ENCODE measurements at regions not wholly inside any gene's neighbourhood (a gene's known extent, or its start where the extent isn't known, plus 50 kb on each side); places are given as distances from the start of the nearest gene placed in this dataset.
A peak's percentile ranks its signal among the peaks of the same experiment; 100 is the strongest.

GRCh38 chr6:165986914-165987482, 180.7 kb downstream of the TBXT start (continued):
- TF ChIP-seq, protein P1, sequence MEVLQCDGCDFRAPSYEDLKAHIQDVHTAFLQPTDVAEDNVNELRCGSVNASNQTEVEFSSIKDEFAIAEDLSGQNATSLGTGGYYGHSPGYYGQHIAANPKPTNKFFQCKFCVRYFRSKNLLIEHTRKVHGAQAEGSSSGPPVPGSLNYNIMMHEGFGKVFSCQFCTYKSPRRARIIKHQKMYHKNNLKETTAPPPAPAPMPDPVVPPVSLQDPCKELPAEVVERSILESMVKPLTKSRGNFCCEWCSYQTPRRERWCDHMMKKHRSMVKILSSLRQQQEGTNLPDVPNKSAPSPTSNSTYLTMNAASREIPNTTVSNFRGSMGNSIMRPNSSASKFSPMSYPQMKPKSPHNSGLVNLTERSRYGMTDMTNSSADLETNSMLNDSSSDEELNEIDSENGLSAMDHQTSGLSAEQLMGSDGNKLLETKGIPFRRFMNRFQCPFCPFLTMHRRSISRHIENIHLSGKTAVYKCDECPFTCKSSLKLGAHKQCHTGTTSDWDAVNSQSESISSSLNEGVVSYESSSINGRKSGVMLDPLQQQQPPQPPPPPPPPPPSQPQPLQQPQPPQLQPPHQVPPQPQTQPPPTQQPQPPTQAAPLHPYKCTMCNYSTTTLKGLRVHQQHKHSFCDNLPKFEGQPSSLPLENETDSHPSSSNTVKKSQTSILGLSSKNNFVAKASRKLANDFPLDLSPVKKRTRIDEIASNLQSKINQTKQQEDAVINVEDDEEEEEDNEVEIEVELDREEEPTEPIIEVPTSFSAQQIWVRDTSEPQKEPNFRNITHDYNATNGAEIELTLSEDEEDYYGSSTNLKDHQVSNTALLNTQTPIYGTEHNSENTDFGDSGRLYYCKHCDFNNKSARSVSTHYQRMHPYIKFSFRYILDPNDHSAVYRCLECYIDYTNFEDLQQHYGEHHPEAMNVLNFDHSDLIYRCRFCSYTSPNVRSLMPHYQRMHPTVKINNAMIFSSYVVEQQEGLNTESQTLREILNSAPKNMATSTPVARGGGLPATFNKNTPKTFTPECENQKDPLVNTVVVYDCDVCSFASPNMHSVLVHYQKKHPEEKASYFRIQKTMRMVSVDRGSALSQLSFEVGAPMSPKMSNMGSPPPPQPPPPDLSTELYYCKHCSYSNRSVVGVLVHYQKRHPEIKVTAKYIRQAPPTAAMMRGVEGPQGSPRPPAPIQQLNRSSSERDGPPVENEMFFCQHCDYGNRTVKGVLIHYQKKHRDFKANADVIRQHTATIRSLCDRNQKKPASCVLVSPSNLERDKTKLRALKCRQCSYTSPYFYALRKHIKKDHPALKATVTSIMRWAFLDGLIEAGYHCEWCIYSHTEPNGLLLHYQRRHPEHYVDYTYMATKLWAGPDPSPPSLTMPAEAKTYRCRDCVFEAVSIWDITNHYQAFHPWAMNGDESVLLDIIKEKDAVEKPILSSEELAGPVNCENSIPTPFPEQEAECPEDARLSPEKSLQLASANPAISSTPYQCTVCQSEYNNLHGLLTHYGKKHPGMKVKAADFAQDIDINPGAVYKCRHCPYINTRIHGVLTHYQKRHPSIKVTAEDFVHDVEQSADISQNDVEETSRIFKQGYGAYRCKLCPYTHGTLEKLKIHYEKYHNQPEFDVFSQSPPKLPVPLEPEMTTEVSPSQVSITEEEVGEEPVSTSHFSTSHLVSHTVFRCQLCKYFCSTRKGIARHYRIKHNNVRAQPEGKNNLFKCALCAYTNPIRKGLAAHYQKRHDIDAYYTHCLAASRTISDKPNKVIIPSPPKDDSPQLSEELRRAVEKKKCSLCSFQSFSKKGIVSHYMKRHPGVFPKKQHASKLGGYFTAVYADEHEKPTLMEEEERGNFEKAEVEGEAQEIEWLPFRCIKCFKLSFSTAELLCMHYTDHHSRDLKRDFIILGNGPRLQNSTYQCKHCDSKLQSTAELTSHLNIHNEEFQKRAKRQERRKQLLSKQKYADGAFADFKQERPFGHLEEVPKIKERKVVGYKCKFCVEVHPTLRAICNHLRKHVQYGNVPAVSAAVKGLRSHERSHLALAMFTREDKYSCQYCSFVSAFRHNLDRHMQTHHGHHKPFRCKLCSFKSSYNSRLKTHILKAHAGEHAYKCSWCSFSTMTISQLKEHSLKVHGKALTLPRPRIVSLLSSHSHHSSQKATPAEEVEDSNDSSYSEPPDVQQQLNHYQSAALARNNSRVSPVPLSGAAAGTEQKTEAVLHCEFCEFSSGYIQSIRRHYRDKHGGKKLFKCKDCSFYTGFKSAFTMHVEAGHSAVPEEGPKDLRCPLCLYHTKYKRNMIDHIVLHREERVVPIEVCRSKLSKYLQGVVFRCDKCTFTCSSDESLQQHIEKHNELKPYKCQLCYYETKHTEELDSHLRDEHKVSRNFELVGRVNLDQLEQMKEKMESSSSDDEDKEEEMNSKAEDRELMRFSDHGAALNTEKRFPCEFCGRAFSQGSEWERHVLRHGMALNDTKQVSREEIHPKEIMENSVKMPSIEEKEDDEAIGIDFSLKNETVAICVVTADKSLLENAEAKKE (CRISPR knock-in tag; IDR thresholded peaks at IDR 0.05): no peak
- no peak for TF ChIP-seq ZNF114 (CRISPR knock-in tag; IDR thresholded peaks at IDR 0.05)
- TF ChIP-seq JUNB (IDR thresholded peaks at IDR 0.05; ENCODE audit: unreplicated experiment): no peak
- no peak for TF ChIP-seq POLR2AphosphoS5 (IDR thresholded peaks at IDR 0.05; ENCODE audit: low read depth)
- no peak for TF ChIP-seq ZNF331 (CRISPR knock-in tag; IDR thresholded peaks at IDR 0.05; ENCODE audit: low read depth)

- TF ChIP-seq ZNF331 (CRISPR knock-in tag; IDR thresholded peaks at IDR 0.05; ENCODE audit: low read depth) (no peak), STAT1 (IDR thresholded peaks at IDR 0.05; ENCODE audit: unreplicated experiment) (no peak), EZH2 (IDR thresholded peaks at IDR 0.05; ENCODE audit: low read depth, unreplicated experiment) (peak; percentile 28), CREB1 (CRISPR knock-in tag; IDR thresholded peaks at IDR 0.05; ENCODE audit: low read depth) (no peak), POLR2AphosphoS5 (IDR thresholded peaks at IDR 0.05; ENCODE audit: low read depth) (no peak)
- Mint-ChIP-seq H3K27me3 (ENCODE audit: insufficient read depth, low read depth, poor library complexity) (peaks cover 78% of the 10 kb centered on the region), H3K9me3 (no peaks in the 10 kb centered on the region), H3K4me1 (peaks cover 27% of the 10 kb centered on the region), H3K36me3 (ENCODE audit: low read depth) (no peaks in the 10 kb centered on the region; the same call in 2 of the 3 replicates), H3K27ac (no peak overlapping the region), H3K4me3 (peak overlapping the region; percentile 81)
- no peak overlapping the region for H3K27ac ChIP-seq (ENCODE audit: low read depth)
- peaks cover 25% of the 10 kb centered on the region for H3K4me1 ChIP-seq (ENCODE audit: insufficient read depth)
- no peaks in the 10 kb centered on the region for H3K9me2 ChIP-seq (ENCODE audit: insufficient read depth)
- ATAC-seq (peak; percentile 4), DNase-seq (ENCODE audit: low spot score) (peak; percentile 27)
- H3K4me2 ChIP-seq: peak overlapping the region; percentile 89
- peaks cover 3% of the 10 kb centered on the region for H4K20me1 ChIP-seq (replicated peaks; ENCODE audit: insufficient read depth)
- peak overlapping the region; percentile 21; the same call in 1 of the 2 replicates for H2AFZ ChIP-seq
- H3K27me3 ChIP-seq (ENCODE audit: insufficient read depth): peaks cover 99% of the 10 kb centered on the region
- H3K4me3 ChIP-seq: peak overlapping the region; percentile 70
- no peaks in the 10 kb centered on the region for H3F3A ChIP-seq (replicated peaks; ENCODE audit: low read depth)
- H3K79me2 ChIP-seq (replicated peaks; ENCODE audit: insufficient read depth): no peaks in the 10 kb centered on the region
- H3K36me3 ChIP-seq (ENCODE audit: insufficient read depth): no peaks in the 10 kb centered on the region
These were observed 181.2 kb downstream of the TBXT start for GRCh38 chr6:165986311-165986913.

Data from GM23338 (cell line).